ENCODE measurements at regions not wholly inside any gene's neighbourhood (a gene's known extent, or its start where the extent isn't known, plus 50 kb on each side); places are given as distances from the start of the nearest gene placed in this dataset.

GRCh38 chrX:12013211-12013618 lies 125.1 kb upstream of the FRMPD4 start:
- no peak for TF ChIP-seq CTCF (IDR thresholded peaks at IDR 0.05; ENCODE audit: insufficient read depth, low read length)
- no peak overlapping the region for H3K4me3 ChIP-seq (ENCODE audit: low read depth, low read length)
- DNase-seq (ENCODE audit: low read depth): peak; percentile 46

GRCh38 chrX:12021698-12022097 lies 116.6 kb upstream of the FRMPD4 start:
- H3K4me3 ChIP-seq (ENCODE audit: low read depth, low read length): no peak overlapping the region
- DNase-seq (ENCODE audit: low read depth): peak; percentile 11
- TF ChIP-seq CTCF (IDR thresholded peaks at IDR 0.05; ENCODE audit: insufficient read depth, low read length): no peak

- no peak for DNase-seq (ENCODE audit: low read depth)
- H3K4me3 ChIP-seq (ENCODE audit: low read depth, low read length): no peak overlapping the region
These were observed 111.8 kb upstream of the FRMPD4 start for GRCh38 chrX:12026481-12026880.

GRCh38 chrX:12032082-12032481 lies 106.2 kb upstream of the FRMPD4 start:
- peak; percentile 5 for DNase-seq (ENCODE audit: low read depth)
- no peak overlapping the region for H3K4me3 ChIP-seq (ENCODE audit: low read depth, low read length)
- TF ChIP-seq CTCF (IDR thresholded peaks at IDR 0.05; ENCODE audit: insufficient read depth, low read length): no peak

More at GRCh38 chrX:12026481-12026880, 111.8 kb upstream of the FRMPD4 start:
- no peak for TF ChIP-seq CTCF (IDR thresholded peaks at IDR 0.05; ENCODE audit: insufficient read depth, low read length)

- DNase-seq (ENCODE audit: low read depth): no peak
- no peak for TF ChIP-seq CTCF (IDR thresholded peaks at IDR 0.05; ENCODE audit: insufficient read depth, low read length)
These were observed 103.5 kb upstream of the FRMPD4 start for GRCh38 chrX:12034741-12035140.

GRCh38 chrX:12042615-12043014 lies 95.7 kb upstream of the FRMPD4 start:
- TF ChIP-seq CTCF (IDR thresholded peaks at IDR 0.05; ENCODE audit: insufficient read depth, low read length): no peak
- no peak overlapping the region for H3K4me3 ChIP-seq (ENCODE audit: low read depth, low read length)
- no peak for DNase-seq (ENCODE audit: low read depth)

More at GRCh38 chrX:12034741-12035140, 103.5 kb upstream of the FRMPD4 start:
- no peak overlapping the region for H3K4me3 ChIP-seq (ENCODE audit: low read depth, low read length)

GRCh38 chrX:12052109-12052508 lies 86.2 kb upstream of the FRMPD4 start:
- no peak for DNase-seq (ENCODE audit: low read depth)
- H3K4me3 ChIP-seq (ENCODE audit: low read depth, low read length): no peak overlapping the region
- TF ChIP-seq CTCF (IDR thresholded peaks at IDR 0.05; ENCODE audit: insufficient read depth, low read length): no peak

Data from fibroblast of the aortic adventitia (primary cell).